ENCODE measurements at regions not wholly inside any gene's neighbourhood (a gene's known extent, or its start where the extent isn't known, plus 50 kb on each side); places are given as distances from the start of the nearest gene placed in this dataset.

GRCh38 chr18:53586923-53587322 lies 637.5 kb downstream of the MBD2 start:
- DNase-seq (ENCODE audit: low read depth): no peak
- ChIA-PET POLR2A (no interaction called here), CTCF (no interaction called here)
- Histone ChIP-seq H3K36me3 (ENCODE audit: control insufficient read depth, insufficient read depth, low read length) (no peaks in the 10 kb centered on the region), H3K27me3 (ENCODE audit: control insufficient read depth, insufficient read depth, low read length) (no peaks in the 10 kb centered on the region), H3K4me3 (ENCODE audit: low read depth, low read length) (no peak overlapping the region)
- no peak for TF ChIP-seq CTCF (IDR thresholded peaks at IDR 0.05; ENCODE audit: insufficient read depth, low read depth, low read length)

Data from BJ (cell line).